ENCODE measurements at regions not wholly inside any gene's neighbourhood (a gene's known extent, or its start where the extent isn't known, plus 50 kb on each side); places are given as distances from the start of the nearest gene placed in this dataset.

DNA sequence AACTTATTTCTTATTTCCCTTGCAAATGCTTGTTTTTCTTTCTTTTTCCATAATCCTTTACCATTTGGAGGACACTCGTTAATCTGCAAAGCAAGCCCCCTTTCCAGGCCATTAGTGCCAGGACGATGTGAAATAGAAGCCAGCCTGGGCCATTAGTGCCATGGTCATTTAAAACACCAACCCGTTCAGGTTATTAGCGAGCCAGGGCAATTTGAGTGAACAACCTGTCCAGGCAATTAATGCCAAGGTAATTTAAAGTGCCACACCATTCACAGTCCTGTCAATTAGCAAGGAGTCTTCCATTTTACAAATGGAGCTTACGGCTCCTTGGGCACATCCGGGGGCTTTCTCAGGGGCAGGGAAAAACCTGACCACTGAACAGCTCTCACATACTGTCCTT is 370.6 kb downstream of the HRH4 start:
- no peaks in the 10 kb centered on the region for H3K36me3 ChIP-seq (ENCODE audit: control insufficient read depth, insufficient read depth, low read length)
- H3K9me3 ChIP-seq (ENCODE audit: control insufficient read depth, insufficient read depth, low read length) = no peaks in the 10 kb centered on the region
- H3K27ac ChIP-seq (ENCODE audit: low read depth, low read length) = no peak overlapping the region
- H3K4me3 ChIP-seq (ENCODE audit: low read depth, low read length) = no peak overlapping the region
- H3K9ac ChIP-seq (ENCODE audit: low read depth, low read length) = no peak overlapping the region
- peaks cover 39% of the 10 kb centered on the region for H3K4me1 ChIP-seq (ENCODE audit: control insufficient read depth, insufficient read depth, low read length)
- no peaks in the 10 kb centered on the region for H3K27me3 ChIP-seq (ENCODE audit: control insufficient read depth, insufficient read depth, low read length)

GRCh38 chr18:24831871-24832665 is 371.6 kb downstream of the HRH4 start:
- peaks cover 31% of the 10 kb centered on the region for H3K4me1 ChIP-seq (ENCODE audit: control insufficient read depth, insufficient read depth, low read length)
- H3K4me3 ChIP-seq (ENCODE audit: low read depth, low read length) = no peak overlapping the region
- no peak overlapping the region for H3K9ac ChIP-seq (ENCODE audit: low read depth, low read length)
- H3K9me3 ChIP-seq (ENCODE audit: control insufficient read depth, insufficient read depth, low read length) = no peaks in the 10 kb centered on the region
- H3K27me3 ChIP-seq (ENCODE audit: control insufficient read depth, insufficient read depth, low read length) = no peaks in the 10 kb centered on the region
- H3K27ac ChIP-seq (ENCODE audit: low read depth, low read length) = no peak overlapping the region
- H3K36me3 ChIP-seq (ENCODE audit: control insufficient read depth, insufficient read depth, low read length) = no peaks in the 10 kb centered on the region

DNA sequence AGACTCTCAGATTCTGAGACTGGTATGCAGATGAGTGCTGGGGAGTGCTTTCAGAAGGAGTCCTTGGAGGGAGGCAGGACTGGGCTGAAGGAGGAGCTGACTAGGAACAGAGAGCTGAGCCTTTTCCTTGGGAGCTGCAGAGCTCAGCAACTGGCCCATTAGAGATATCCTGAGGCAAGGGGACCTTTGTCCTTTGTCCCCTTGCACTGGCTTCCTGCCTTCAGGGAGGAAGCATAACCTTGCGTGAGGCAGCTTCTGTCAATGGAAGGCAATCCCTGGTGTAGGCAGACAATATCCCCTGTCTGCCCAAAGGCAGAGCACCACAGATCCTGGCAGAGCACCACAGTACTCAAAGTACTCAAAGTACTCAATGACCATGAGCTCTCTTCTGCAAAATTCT is 375.3 kb downstream of the HRH4 start:
- Histone ChIP-seq H3K9me3 (ENCODE audit: control insufficient read depth, insufficient read depth, low read length) (no peaks in the 10 kb centered on the region), H3K9ac (ENCODE audit: low read depth, low read length) (no peak overlapping the region), H3K27ac (ENCODE audit: low read depth, low read length) (no peak overlapping the region), H3K4me3 (ENCODE audit: low read depth, low read length) (no peak overlapping the region), H3K36me3 (ENCODE audit: control insufficient read depth, insufficient read depth, low read length) (no peaks in the 10 kb centered on the region), H3K4me1 (ENCODE audit: control insufficient read depth, insufficient read depth, low read length) (peaks cover 8% of the 10 kb centered on the region; the same call in 1 of the 2 replicates), H3K27me3 (ENCODE audit: control insufficient read depth, insufficient read depth, low read length) (no peaks in the 10 kb centered on the region)

GRCh38 chr18:24837066-24837465 is 376.6 kb downstream of the HRH4 start:
- H3K36me3 ChIP-seq (ENCODE audit: control insufficient read depth, insufficient read depth, low read length) = no peaks in the 10 kb centered on the region
- H3K27ac ChIP-seq (ENCODE audit: low read depth, low read length) = no peak overlapping the region
- no peaks in the 10 kb centered on the region for H3K27me3 ChIP-seq (ENCODE audit: control insufficient read depth, insufficient read depth, low read length)
- H3K4me3 ChIP-seq (ENCODE audit: low read depth, low read length) = no peak overlapping the region
- H3K9me3 ChIP-seq (ENCODE audit: control insufficient read depth, insufficient read depth, low read length) = no peaks in the 10 kb centered on the region
- H3K9ac ChIP-seq (ENCODE audit: low read depth, low read length) = no peak overlapping the region
- H3K4me1 ChIP-seq (ENCODE audit: control insufficient read depth, insufficient read depth, low read length) = peaks cover 9% of the 10 kb centered on the region; the same call in 1 of the 2 replicates

DNA sequence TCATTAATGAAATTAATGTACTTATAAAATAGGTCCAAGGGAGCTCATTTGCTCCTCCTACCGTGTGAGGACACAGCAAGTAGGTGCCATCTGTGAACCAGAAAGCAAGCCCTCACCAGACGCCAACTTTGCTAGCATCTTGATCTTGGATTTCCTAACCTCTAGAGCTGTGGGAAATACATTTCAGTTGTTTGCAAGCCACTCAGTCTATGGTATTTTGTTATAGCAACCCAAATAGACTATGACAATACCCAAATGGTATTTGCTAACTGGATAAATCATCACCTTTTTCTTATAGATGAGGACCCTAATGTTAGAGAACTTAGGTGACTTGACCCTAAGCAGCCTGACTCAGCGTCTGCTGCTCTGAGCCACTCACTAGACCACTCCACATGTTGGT is 379.6 kb downstream of the HRH4 start:
- Histone ChIP-seq H3K4me1 (ENCODE audit: control insufficient read depth, insufficient read depth, low read length) (peaks cover 9% of the 10 kb centered on the region; the same call in 1 of the 2 replicates), H3K9ac (ENCODE audit: low read depth, low read length) (no peak overlapping the region), H3K27me3 (ENCODE audit: control insufficient read depth, insufficient read depth, low read length) (no peaks in the 10 kb centered on the region), H3K4me3 (ENCODE audit: low read depth, low read length) (no peak overlapping the region), H3K36me3 (ENCODE audit: control insufficient read depth, insufficient read depth, low read length) (no peaks in the 10 kb centered on the region), H3K9me3 (ENCODE audit: control insufficient read depth, insufficient read depth, low read length) (no peaks in the 10 kb centered on the region), H3K27ac (ENCODE audit: low read depth, low read length) (no peak overlapping the region)

DNA sequence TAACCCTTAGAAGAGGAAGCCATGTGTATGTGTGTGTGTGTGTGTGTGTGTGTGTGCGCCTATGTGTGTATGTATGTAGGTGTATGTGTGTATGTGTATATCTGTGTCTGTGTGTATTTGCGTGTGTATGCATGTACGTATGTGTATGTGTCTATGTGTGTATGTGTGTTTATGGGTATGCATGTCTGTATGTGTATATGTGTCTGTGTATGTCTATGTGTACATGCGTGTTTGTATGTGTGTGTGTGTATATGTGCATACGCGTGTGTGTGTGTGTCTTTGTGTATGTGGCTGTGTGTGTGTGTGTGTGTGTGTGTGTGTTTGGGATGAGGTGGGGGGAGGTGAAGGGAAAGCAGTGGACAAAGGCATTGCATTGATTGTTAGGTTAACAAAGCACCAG is 380.2 kb downstream of the HRH4 start:
- Histone ChIP-seq H3K4me3 (ENCODE audit: low read depth, low read length) (no peak overlapping the region), H3K4me1 (ENCODE audit: control insufficient read depth, insufficient read depth, low read length) (peaks cover 9% of the 10 kb centered on the region; the same call in 1 of the 2 replicates), H3K36me3 (ENCODE audit: control insufficient read depth, insufficient read depth, low read length) (no peaks in the 10 kb centered on the region), H3K27ac (ENCODE audit: low read depth, low read length) (no peak overlapping the region), H3K9me3 (ENCODE audit: control insufficient read depth, insufficient read depth, low read length) (no peaks in the 10 kb centered on the region), H3K9ac (ENCODE audit: low read depth, low read length) (no peak overlapping the region), H3K27me3 (ENCODE audit: control insufficient read depth, insufficient read depth, low read length) (no peaks in the 10 kb centered on the region)

DNA sequence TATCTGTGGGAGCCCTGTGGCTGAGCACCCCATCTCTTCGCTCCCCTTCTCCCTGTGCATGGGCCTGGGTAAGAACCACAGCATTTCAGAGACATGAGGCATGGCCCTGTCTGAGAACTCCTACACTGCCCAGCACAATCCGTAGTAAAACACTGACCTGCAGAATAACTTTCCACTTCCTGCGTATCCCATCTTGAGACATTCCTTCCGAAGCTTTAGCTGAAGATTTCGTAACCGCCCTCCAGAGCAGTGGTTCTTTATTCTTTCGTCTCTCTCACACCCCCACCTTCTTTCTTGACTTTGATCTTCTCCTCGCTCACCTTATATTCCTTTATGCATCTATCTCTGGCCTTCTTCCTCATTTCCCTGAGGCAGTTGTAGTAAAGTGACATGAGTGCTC is 381.1 kb downstream of the HRH4 start:
- Histone ChIP-seq H3K36me3 (ENCODE audit: control insufficient read depth, insufficient read depth, low read length) (no peaks in the 10 kb centered on the region), H3K4me3 (ENCODE audit: low read depth, low read length) (no peak overlapping the region), H3K9me3 (ENCODE audit: control insufficient read depth, insufficient read depth, low read length) (no peaks in the 10 kb centered on the region), H3K27me3 (ENCODE audit: control insufficient read depth, insufficient read depth, low read length) (no peaks in the 10 kb centered on the region), H3K4me1 (ENCODE audit: control insufficient read depth, insufficient read depth, low read length) (peaks cover 9% of the 10 kb centered on the region; the same call in 1 of the 2 replicates), H3K27ac (ENCODE audit: low read depth, low read length) (no peak overlapping the region), H3K9ac (ENCODE audit: low read depth, low read length) (no peak overlapping the region)

GRCh38 chr18:24843123-24843522 is 382.7 kb downstream of the HRH4 start:
- Histone ChIP-seq H3K27ac (ENCODE audit: low read depth, low read length) (no peak overlapping the region), H3K4me1 (ENCODE audit: control insufficient read depth, insufficient read depth, low read length) (peaks cover 9% of the 10 kb centered on the region; the same call in 1 of the 2 replicates), H3K27me3 (ENCODE audit: control insufficient read depth, insufficient read depth, low read length) (no peaks in the 10 kb centered on the region), H3K9me3 (ENCODE audit: control insufficient read depth, insufficient read depth, low read length) (no peaks in the 10 kb centered on the region), H3K9ac (ENCODE audit: low read depth, low read length) (no peak overlapping the region), H3K4me3 (ENCODE audit: low read depth, low read length) (no peak overlapping the region), H3K36me3 (ENCODE audit: control insufficient read depth, insufficient read depth, low read length) (no peaks in the 10 kb centered on the region)

GRCh38 chr18:24846138-24846537 is 385.7 kb downstream of the HRH4 start:
- Histone ChIP-seq H3K27ac (ENCODE audit: low read depth, low read length) (no peak overlapping the region), H3K9ac (ENCODE audit: low read depth, low read length) (no peak overlapping the region), H3K36me3 (ENCODE audit: control insufficient read depth, insufficient read depth, low read length) (no peaks in the 10 kb centered on the region), H3K27me3 (ENCODE audit: control insufficient read depth, insufficient read depth, low read length) (no peaks in the 10 kb centered on the region; the same call in 1 of the 2 replicates), H3K4me1 (ENCODE audit: control insufficient read depth, insufficient read depth, low read length) (peaks cover 6% of the 10 kb centered on the region; the same call in 1 of the 2 replicates), H3K9me3 (ENCODE audit: control insufficient read depth, insufficient read depth, low read length) (no peaks in the 10 kb centered on the region), H3K4me3 (ENCODE audit: low read depth, low read length) (no peak overlapping the region)

- Histone ChIP-seq H3K9ac (ENCODE audit: low read depth, low read length) (no peak overlapping the region), H3K36me3 (ENCODE audit: control insufficient read depth, insufficient read depth, low read length) (no peaks in the 10 kb centered on the region), H3K27ac (ENCODE audit: low read depth, low read length) (no peak overlapping the region), H3K27me3 (ENCODE audit: control insufficient read depth, insufficient read depth, low read length) (no peaks in the 10 kb centered on the region; the same call in 1 of the 2 replicates), H3K4me1 (ENCODE audit: control insufficient read depth, insufficient read depth, low read length) (peaks cover 11% of the 10 kb centered on the region; the same call in 1 of the 2 replicates), H3K9me3 (ENCODE audit: control insufficient read depth, insufficient read depth, low read length) (no peaks in the 10 kb centered on the region), H3K4me3 (ENCODE audit: low read depth, low read length) (no peak overlapping the region)
These were observed 390.1 kb downstream of the HRH4 start for GRCh38 chr18:24850532-24850931.

DNA sequence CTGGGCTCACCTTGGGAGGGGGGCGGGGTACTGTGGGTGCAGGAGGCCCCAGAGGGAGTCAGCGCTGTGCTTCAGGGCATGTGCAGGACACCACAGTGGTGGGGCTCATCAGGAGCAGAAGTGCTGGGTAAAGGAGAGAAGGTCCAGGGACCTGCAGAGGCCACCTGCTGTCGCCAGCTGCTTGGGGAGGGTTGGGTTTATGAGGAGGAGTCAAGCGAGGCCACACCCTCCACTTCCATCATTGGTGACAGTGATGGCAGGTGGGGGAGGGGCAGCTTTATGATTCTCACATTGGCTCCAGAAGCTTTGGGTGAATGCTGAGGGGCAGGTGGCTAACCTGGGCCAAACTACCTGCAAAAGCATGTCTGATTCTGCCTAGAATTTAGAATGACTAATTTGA is 392.6 kb downstream of the HRH4 start:
- no peaks in the 10 kb centered on the region for H3K36me3 ChIP-seq (ENCODE audit: control insufficient read depth, insufficient read depth, low read length)
- H3K27ac ChIP-seq (ENCODE audit: low read depth, low read length) = no peak overlapping the region
- H3K4me3 ChIP-seq (ENCODE audit: low read depth, low read length) = no peak overlapping the region
- no peaks in the 10 kb centered on the region for H3K9me3 ChIP-seq (ENCODE audit: control insufficient read depth, insufficient read depth, low read length)
- peaks cover 11% of the 10 kb centered on the region; the same call in 1 of the 2 replicates for H3K4me1 ChIP-seq (ENCODE audit: control insufficient read depth, insufficient read depth, low read length)
- H3K9ac ChIP-seq (ENCODE audit: low read depth, low read length) = no peak overlapping the region
- H3K27me3 ChIP-seq (ENCODE audit: control insufficient read depth, insufficient read depth, low read length) = no peaks in the 10 kb centered on the region; the same call in 1 of the 2 replicates
